K562 (cell line): ENCODE measurements at regions not wholly inside any gene's neighbourhood (a gene's known extent, or its start where the extent isn't known, plus 50 kb on each side); places are given as distances from the start of the nearest gene placed in this dataset.

Source experiments
- ATAC-seq: fragments of 200-7000 bp; cut with Tn5 transposase; 3 replicates; pipeline ENCODE4 v1.9.1; 2020; ENCODE audit warnings: moderate library complexity
- BruUV-seq: library from RNA; stranded (reverse); fragments of 400-500 nt; replicated peaks from 2 replicates; lab custom pipeline; 2021; lab: Mats Ljungman, UMichigan
- CTCF ChIA-PET: fragments of 300-600 bp; formaldehyde crosslinking; extraction: SDS; loops from one replicate; lab custom pipeline; 2021; ENCODE audit warnings: low intra/inter-chr PET ratio; lab: Yijun Ruan, JAX
- POLR2A ChIA-PET: fragments of 300-600, 350-650 bp; sonication (Branson Sonifier 250); formaldehyde crosslinking; extraction: SDS; loops from one replicate; lab custom pipeline; 2021; ENCODE audit warnings: antibody characterized with exemption, inconsistent platforms; lab: Yijun Ruan, JAX
- DNase-seq, 4 experiments: peaks; one replicate each; pipeline versions ENCODE4 v3.0.0 to v3.0.0-alpha.2; 2011 to 2018; ENCODE audit warnings: low spot score in 3 of 4, mixed read lengths in 3 of 4; ENCODE audit errors: extremely low read depth in 1 of 4
- FAIRE-seq: peaks from 2 replicates; lab custom pipeline; 2011; peaks lifted over from hg19 to GRCh38; lab: Jason Lieb, UNC
- H2AFZ ChIP-seq: 2 replicates; pipeline ENCODE4 v1.6.0; 2011; ENCODE audit warnings: low read depth, low read length, control low read depth, inconsistent platforms
- H3K27ac ChIP-seq: fragments of 200-600 bp; 3 replicates; pipeline ENCODE4 v1.8.0; 2011; ENCODE audit warnings: low read depth, mild to moderate bottlenecking, control low read depth, inconsistent platforms, low read length, moderate library complexity, mixed read lengths; ENCODE audit errors: extremely low read depth
- H3K27me3 ChIP-seq, 2 experiments: fragments of 300-600 bp in 1 of 2; 2 replicates in 1 of 2; 3 replicates in 1 of 2; pipeline versions ENCODE4 v1.6.0 to v1.8.0; 2011; ENCODE audit warnings: inconsistent platforms in 2 of 2, low read length in 2 of 2, mild to moderate bottlenecking in 1 of 2, mixed read lengths in 1 of 2, moderate library complexity in 1 of 2; ENCODE audit not compliant: control insufficient read depth in 2 of 2, insufficient read depth in 2 of 2
- H3K36me3 ChIP-seq: fragments of 300-600 bp; 3 replicates; pipeline ENCODE4 v1.8.0; 2011; ENCODE audit warnings: mild to moderate bottlenecking, low read length, inconsistent platforms; ENCODE audit not compliant: control insufficient read depth, insufficient read depth
- H3K4me1 ChIP-seq, 2 experiments: fragments of 200-600 bp in 1 of 2; replicated peaks in 1 of 2; 2 replicates in 1 of 2; 3 replicates in 1 of 2; pipeline versions ENCODE4 v1.5.1 to v1.8.0; 2011; ENCODE audit warnings: inconsistent platforms in 2 of 2, low read length in 2 of 2, mild to moderate bottlenecking in 1 of 2, mixed read lengths in 1 of 2, moderate library complexity in 1 of 2; ENCODE audit not compliant: control insufficient read depth in 2 of 2, insufficient read depth in 2 of 2
- H3K4me2 ChIP-seq: 2 replicates; pipeline ENCODE4 v1.6.1; 2011; ENCODE audit warnings: low read length, control low read depth, inconsistent platforms, mixed read lengths; ENCODE audit not compliant: insufficient read depth
- H3K4me3 ChIP-seq: fragments of 200-600 bp; sonication (generic), shearing (Covaris generic); 2 replicates; pipeline ENCODE4 v1.5.1; 2016; ENCODE audit warnings: control low read depth, inconsistent platforms
- H3K79me2 ChIP-seq: fragments of 200-600 bp; 3 replicates; pipeline ENCODE4 v1.8.0; 2011; ENCODE audit warnings: low read length, inconsistent platforms; ENCODE audit not compliant: control insufficient read depth, insufficient read depth
- H3K9ac ChIP-seq, 2 experiments: 2 replicates each; pipeline versions ENCODE4 v1.6.0 to v1.6.1; 2011; ENCODE audit warnings: low read depth in 2 of 2, low read length in 2 of 2, control low read depth in 1 of 2, inconsistent platforms in 1 of 2, mild to moderate bottlenecking in 1 of 2, mixed read lengths in 1 of 2; ENCODE audit not compliant: insufficient read depth in 1 of 2
- H3K9me1 ChIP-seq: one replicate; pipeline ENCODE4 v1.6.0; 2011; ENCODE audit warnings: inconsistent platforms, mild to moderate bottlenecking, low read length, moderate library complexity; ENCODE audit not compliant: control insufficient read depth, insufficient read depth
- H3K9me3 ChIP-seq: replicated peaks from 2 replicates; pipeline ENCODE4 v1.5.1; 2011; ENCODE audit warnings: low read depth, low read length, inconsistent platforms; ENCODE audit not compliant: control insufficient read depth, insufficient read depth
- H4K20me1 ChIP-seq: replicated peaks from 2 replicates; pipeline ENCODE4 v1.6.1; 2011; ENCODE audit warnings: low read length, inconsistent platforms, mixed read lengths; ENCODE audit not compliant: control insufficient read depth, insufficient read depth
- CBFA2T2 ChIP-seq: fragments of 450-650 bp; conservative IDR thresholded peaks from 2 replicates; pipeline ENCODE4 v1.6.1; 2017; ENCODE audit warnings: mild to moderate bottlenecking
- DLX4 ChIP-seq: fragments of 250-450 bp; sonication (Bioruptor Pico); IDR thresholded peaks from 2 replicates; pipeline ENCODE4 v1.6.1; 2021; ENCODE audit warnings: mild to moderate bottlenecking
- EP300 ChIP-seq: IDR thresholded peaks from 2 replicates; pipeline ENCODE4 v1.6.1; 2012; ENCODE audit warnings: low read length, improper control_type of control experiment
- ESRRA ChIP-seq: fragments of 450-650 bp; IDR thresholded peaks from 2 replicates; pipeline ENCODE4 v1.6.1; 2014; ENCODE audit warnings: low read depth, mild to moderate bottlenecking, moderate library complexity, borderline replicate concordance
- FOXJ3 ChIP-seq: sonication (generic); formaldehyde crosslinking; IDR thresholded peaks from 2 replicates; pipeline ENCODE4 v1.4.0; 2020; ENCODE audit warnings: mild to moderate bottlenecking, missing genetic modification reagents
- MBD1 ChIP-seq: fragments of 250-450 bp; sonication (Bioruptor Pico); IDR thresholded peaks from 2 replicates; pipeline ENCODE4 v1.8.0; 2022; ENCODE audit warnings: inconsistent platforms
- MBD2 ChIP-seq: sonication (generic); IDR thresholded peaks from 2 replicates; pipeline ENCODE4 v1.6.1; 2016; ENCODE audit warnings: low read depth, borderline replicate concordance
- NR4A1 ChIP-seq, 2 experiments: fragments of 250-450 bp in 1 of 2; fragments of 450-650 bp in 1 of 2; sonication (Bioruptor Pico) in 1 of 2; IDR thresholded peaks; 2 replicates each; pipeline versions ENCODE4 v1.4.0 to v1.6.1; 2016 to 2020; ENCODE audit warnings: mild to moderate bottlenecking in 2 of 2, missing compliant biosample characterization in 1 of 2, missing genetic modification characterization in 1 of 2, moderate library complexity in 1 of 2
- SAP30 ChIP-seq: fragments of 200-600 bp; sonication (generic); IDR thresholded peaks from 2 replicates; pipeline ENCODE4 v1.6.1; 2012; ENCODE audit warnings: borderline replicate concordance, low read depth, mild to moderate bottlenecking, moderate library complexity, low read length, control low read depth, inconsistent platforms; ENCODE audit not compliant: insufficient read depth, poor library complexity, severe bottlenecking
- TBP ChIP-seq: optimal IDR thresholded peaks from 2 replicates; pipeline ENCODE3; 2011; ENCODE audit warnings: low read depth, low read length, improper control_type of control experiment
- TRIM25 ChIP-seq: fragments of 450-650 bp; IDR thresholded peaks from 2 replicates; pipeline ENCODE4 v1.7.0; 2016; ENCODE audit warnings: borderline replicate concordance
- XRCC5 ChIP-seq: fragments of 200-400 bp; formaldehyde crosslinking; IDR thresholded peaks from 2 replicates; pipeline ENCODE4 v1.6.1; 2017; ENCODE audit warnings: low read depth, mild to moderate bottlenecking, low read length
- ZNF23 ChIP-seq: fragments of 250-450 bp; sonication (Bioruptor Pico); IDR thresholded peaks from 2 replicates; pipeline ENCODE4 v1.4.0; 2020; ENCODE audit warnings: mild to moderate bottlenecking
- ZNF449 ChIP-seq: fragments of 250-450 bp; sonication (Bioruptor Pico); IDR thresholded peaks from 2 replicates; pipeline ENCODE4 v1.8.0; 2022; ENCODE audit warnings: moderate library complexity, mild to moderate bottlenecking, inconsistent platforms
- in situ Hi-C: fragments of 300-500 bp; cut with MboI; formaldehyde crosslinking; loops from 4 replicates; pipeline ENCODE4 v1.15.0; 2018; ENCODE audit warnings: inconsistent platforms, mixed read lengths
- intact Hi-C: fragments of 100-400 bp; cut with micrococcal nuclease; formaldehyde crosslinking; loops from 2 replicates; pipeline ENCODE4 v1.14.2; 2022

- Histone ChIP-seq H4K20me1 (no peaks in the 10 kb centered on the region), H3K36me3 (no peaks in the 10 kb centered on the region), H3K79me2 (no peaks in the 10 kb centered on the region), H3K9ac (no peak overlapping the region), H3K9me3 (no peaks in the 10 kb centered on the region; the same call in 1 of the 2 replicates), H3K4me3 (no peak overlapping the region), H2AFZ (no peak overlapping the region), H3K9me1 (no peaks in the 10 kb centered on the region), H3K27me3 (no peaks in the 10 kb centered on the region), H3K4me1 (no peaks in the 10 kb centered on the region), H3K4me2 (no peak overlapping the region), H3K27ac (no peak overlapping the region)
- ChIA-PET POLR2A (no interaction called here), CTCF (no interaction called here)
- ATAC-seq (no peak), DNase-seq (no peak), FAIRE-seq (no peak)
- in situ Hi-C loops, result no loop called here
- intact Hi-C loops, result no loop called here
- no peak for TF ChIP-seq DLX4 (CRISPR knock-in tag)
- no peak for TF ChIP-seq XRCC5
- no peak for TF ChIP-seq TRIM25
- TF ChIP-seq CBFA2T2, result no peak
- TF ChIP-seq ESRRA, result no peak
- TF ChIP-seq NR4A1 (CRISPR knock-in tag; IDR thresholded peaks at IDR 0.05), result no peak
- TF ChIP-seq NR4A1 (tag; IDR thresholded peaks at IDR 0.05), result no peak
- no peak for TF ChIP-seq ZNF23 (CRISPR knock-in tag)
- TF ChIP-seq EP300, result no peak
- no peak for TF ChIP-seq FOXJ3 (CRISPR knock-in tag)
- no peak for TF ChIP-seq MBD1 (CRISPR knock-in tag)
- no peak for TF ChIP-seq TBP
- no peak for TF ChIP-seq ZNF449 (CRISPR knock-in tag)
- no peak for TF ChIP-seq MBD2
- TF ChIP-seq SAP30, result no peak
- BruUV-seq, result no TSS peak
Observed at GRCh38 chr2:123370186-123370585, 654.9 kb upstream of the CNTNAP5 start.
